ENCODE measurements at regions not wholly inside any gene's neighbourhood (a gene's known extent, or its start where the extent isn't known, plus 50 kb on each side); places are given as distances from the start of the nearest gene placed in this dataset.
"Not testable (repeated sequence)": the region's sequence is repeated elsewhere in the genome, so short reads cannot be mapped to it uniquely, and the experiment has no call there.

- DNase-seq, result no peak
Measured at GRCh38 chr7:79702116-79702515, 248.6 kb upstream of the MAGI2 start.

- no peak for DNase-seq
Measured at GRCh38 chr7:79692015-79692414, 238.5 kb upstream of the MAGI2 start.

- no peak for DNase-seq
Measured at GRCh38 chr7:79691074-79691473, 237.6 kb upstream of the MAGI2 start.

- DNase-seq, result no peak
Measured at GRCh38 chr7:79684384-79684783, 230.9 kb upstream of the MAGI2 start.

GRCh38 chr7:79683916-79684315 is 230.4 kb upstream of the MAGI2 start:
- no peak for DNase-seq

- DNase-seq, result no peak
Measured at GRCh38 chr7:79683185-79683890, 229.9 kb upstream of the MAGI2 start.

- no peak for DNase-seq
Measured at GRCh38 chr7:79681454-79681853, 228.0 kb upstream of the MAGI2 start.

- DNase-seq, result no peak
Measured at GRCh38 chr7:79673969-79674368, 220.5 kb upstream of the MAGI2 start.

GRCh38 chr7:79673421-79673820 is 220.0 kb upstream of the MAGI2 start:
- DNase-seq, result no peak

- DNase-seq, result no peak
Measured at GRCh38 chr7:79668292-79668691, 214.8 kb upstream of the MAGI2 start.

GRCh38 chr7:79666472-79666871 is 213.0 kb upstream of the MAGI2 start:
- DNase-seq, result no peak

- DNase-seq, result no peak
Measured at GRCh38 chr7:79664884-79665676, 211.6 kb upstream of the MAGI2 start.

GRCh38 chr7:79658304-79658703 is 204.8 kb upstream of the MAGI2 start:
- DNase-seq, result no peak

- DNase-seq, result no peak
Measured at GRCh38 chr7:79653136-79653631, 199.7 kb upstream of the MAGI2 start.

GRCh38 chr7:79652619-79653018 is 199.2 kb upstream of the MAGI2 start:
- DNase-seq, result no peak

GRCh38 chr7:79647711-79648110 is 194.2 kb upstream of the MAGI2 start:
- DNase-seq, result no peak

GRCh38 chr7:79646278-79646677 is 192.8 kb upstream of the MAGI2 start:
- DNase-seq, result no peak

GRCh38 chr7:79636849-79637248 is 183.4 kb upstream of the MAGI2 start:
- no peak for DNase-seq

GRCh38 chr7:79625921-79626320 is 172.5 kb upstream of the MAGI2 start:
- not testable (repeated sequence) for DNase-seq

- DNase-seq, result no peak
Measured at GRCh38 chr7:79624336-79624735, 170.9 kb upstream of the MAGI2 start.

GRCh38 chr7:79622781-79623180 is 169.3 kb upstream of the MAGI2 start:
- DNase-seq, result no peak

GRCh38 chr7:79620291-79620690 is 166.8 kb upstream of the MAGI2 start:
- no peak for DNase-seq

GRCh38 chr7:79619216-79619615 is 165.7 kb upstream of the MAGI2 start:
- DNase-seq, result no peak

Measured in activated CD8-positive, alpha-beta memory T cell treated with anti-CD3 and anti-CD28 coated beads for 24 hours (primary cell).